Stimulated activated CD4-positive, alpha-beta T cell treated with anti-CD3 and anti-CD28 coated beads, Interleukin-12 subunit alpha, Interleukin-12 subunit beta, amount 100 ng/mL, for 4 hours (primary cell): ENCODE measurements at regions not wholly inside any gene's neighbourhood (a gene's known extent, or its start where the extent isn't known, plus 50 kb on each side); places are given as distances from the start of the nearest gene placed in this dataset.
"Not testable (repeated sequence)": the region's sequence is repeated elsewhere in the genome, so short reads cannot be mapped to it uniquely, and the experiment has no call there.

Experiments used
- DNase-seq: peaks from one replicate; pipeline ENCODE4 v3.0.0-alpha.2; 2020

GRCh38 chr7:32680259-32681173, 185.2 kb downstream of the AVL9 start:
- no peak for DNase-seq

- DNase-seq: no peak
Observed at GRCh38 chr7:32679192-32679591, 183.9 kb downstream of the AVL9 start.

GRCh38 chr7:32677593-32677992, 182.3 kb downstream of the AVL9 start:
- no peak for DNase-seq

- no peak for DNase-seq
Observed at GRCh38 chr7:32676249-32676941, 181.1 kb downstream of the AVL9 start.

GRCh38 chr7:32673275-32673983, 178.1 kb downstream of the AVL9 start:
- DNase-seq: no peak

GRCh38 chr7:32670110-32671025, 175.1 kb downstream of the AVL9 start:
- DNase-seq: no peak

- not testable (repeated sequence) for DNase-seq
Observed at GRCh38 chr7:32669173-32669870, 174.0 kb downstream of the AVL9 start.

- not testable (repeated sequence) for DNase-seq
Observed at GRCh38 chr7:32668387-32669097, 173.3 kb downstream of the AVL9 start.

GRCh38 chr7:32667586-32667985, 172.3 kb downstream of the AVL9 start:
- DNase-seq: not testable (repeated sequence)

- not testable (repeated sequence) for DNase-seq
Observed at GRCh38 chr7:32663805-32664211, 168.5 kb downstream of the AVL9 start.

GRCh38 chr7:32662509-32662908, 167.2 kb downstream of the AVL9 start:
- not testable (repeated sequence) for DNase-seq

- no peak for DNase-seq
Observed at GRCh38 chr7:32661929-32662328, 166.6 kb downstream of the AVL9 start.

GRCh38 chr7:32661501-32661900, 166.2 kb downstream of the AVL9 start:
- no peak for DNase-seq

- no peak for DNase-seq
Observed at GRCh38 chr7:32660936-32661335, 165.6 kb downstream of the AVL9 start.

- no peak for DNase-seq
Observed at GRCh38 chr7:32659853-32660252, 164.6 kb downstream of the AVL9 start.

- DNase-seq: no peak
Observed at GRCh38 chr7:32658467-32658869, 163.2 kb downstream of the AVL9 start.

- no peak for DNase-seq
Observed at GRCh38 chr7:32658034-32658433, 162.7 kb downstream of the AVL9 start.

- DNase-seq: not testable (repeated sequence)
Observed at GRCh38 chr7:32654549-32654948, 159.3 kb downstream of the AVL9 start.

GRCh38 chr7:32650356-32650755, 155.1 kb downstream of the AVL9 start:
- DNase-seq: not testable (repeated sequence)

- DNase-seq: no peak
Observed at GRCh38 chr7:32648408-32649156, 153.3 kb downstream of the AVL9 start.
